GF-D8 (cell line): ENCODE measurements at regions not wholly inside any gene's neighbourhood (a gene's known extent, or its start where the extent isn't known, plus 50 kb on each side); places are given as distances from the start of the nearest gene placed in this dataset.
"Not testable (repeated sequence)": the region's sequence is repeated elsewhere in the genome, so short reads cannot be mapped to it uniquely, and the experiment has no call there.

Experiments
- DNase-seq: peaks from one replicate; lab custom pipeline; 2025; lab: John Stamatoyannopoulos, UW

DNA sequence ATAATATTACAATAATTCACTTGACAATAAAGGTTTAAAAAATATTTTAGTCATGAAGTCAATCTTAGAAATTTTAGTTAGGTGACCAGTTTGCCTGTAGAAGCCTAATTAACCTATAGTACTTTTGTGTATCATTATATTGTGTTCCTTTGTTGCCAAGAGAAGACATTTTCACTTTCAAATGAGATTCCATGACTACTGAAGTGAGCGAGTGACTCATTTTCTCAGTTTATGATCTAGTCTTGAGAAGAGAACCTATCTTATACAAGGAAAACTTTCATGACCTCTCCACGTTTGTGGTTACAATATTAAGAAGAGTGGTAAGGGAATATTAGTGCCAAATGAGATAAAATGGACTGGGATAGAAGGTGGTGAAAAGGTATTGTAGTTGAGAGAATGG lies 423.9 kb upstream of the CHORDC1 start:
- DNase-seq, result no peak

DNA sequence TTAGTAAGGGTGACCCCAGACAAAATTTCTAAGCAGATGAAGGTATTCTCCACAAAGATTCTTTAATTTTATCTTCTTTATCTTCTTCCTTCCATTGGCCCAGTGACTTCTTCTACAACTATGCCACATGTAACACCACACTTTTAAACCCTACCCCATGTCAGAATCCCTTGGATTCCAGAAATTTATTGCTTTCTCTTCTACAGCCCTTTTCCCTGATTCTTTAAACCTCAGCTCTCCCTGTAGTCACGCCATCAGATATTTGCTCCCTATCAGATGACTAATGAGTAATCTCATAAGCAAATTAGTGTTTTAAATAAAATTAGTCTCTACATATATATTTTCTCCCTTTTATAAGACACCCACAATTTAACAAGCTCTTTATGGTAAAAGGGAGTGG lies 423.4 kb upstream of the CHORDC1 start:
- DNase-seq, result no peak

- no peak for DNase-seq
Observed at GRCh38 chr11:90639461-90639993, 416.7 kb upstream of the CHORDC1 start.

GRCh38 chr11:90635886-90636285 lies 413.0 kb upstream of the CHORDC1 start:
- no peak for DNase-seq

GRCh38 chr11:90635151-90635550 lies 412.3 kb upstream of the CHORDC1 start:
- no peak for DNase-seq

- no peak for DNase-seq
Observed at GRCh38 chr11:90630176-90630575, 407.3 kb upstream of the CHORDC1 start.

DNA sequence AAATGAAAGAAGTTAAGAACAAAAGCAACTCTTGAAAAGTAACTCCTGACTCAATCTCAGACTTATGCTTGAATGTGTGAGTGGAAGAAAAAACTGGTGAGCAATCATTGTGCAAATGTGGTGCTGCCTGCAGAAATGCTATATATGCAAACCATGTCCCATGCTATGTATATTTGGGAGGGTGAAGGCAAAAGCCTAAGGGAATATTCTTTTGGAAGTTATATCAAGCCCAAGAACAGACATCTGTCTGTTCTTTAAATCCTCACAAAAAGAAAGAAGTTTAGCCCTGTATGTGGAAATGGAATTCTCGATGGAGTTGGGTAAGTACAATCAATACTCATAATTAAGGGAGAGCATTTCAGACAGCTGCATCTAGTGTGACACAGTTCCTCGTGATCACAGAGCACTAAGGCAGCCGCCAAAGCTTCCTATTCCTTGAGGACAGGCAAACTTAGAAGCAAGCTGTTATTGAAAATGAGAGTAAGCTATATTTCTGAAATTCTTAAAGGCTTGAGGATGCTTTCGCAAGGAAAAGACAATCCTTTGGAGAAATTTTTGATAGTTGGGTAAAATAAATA lies 406.5 kb upstream of the CHORDC1 start:
- DNase-seq, result no peak

DNA sequence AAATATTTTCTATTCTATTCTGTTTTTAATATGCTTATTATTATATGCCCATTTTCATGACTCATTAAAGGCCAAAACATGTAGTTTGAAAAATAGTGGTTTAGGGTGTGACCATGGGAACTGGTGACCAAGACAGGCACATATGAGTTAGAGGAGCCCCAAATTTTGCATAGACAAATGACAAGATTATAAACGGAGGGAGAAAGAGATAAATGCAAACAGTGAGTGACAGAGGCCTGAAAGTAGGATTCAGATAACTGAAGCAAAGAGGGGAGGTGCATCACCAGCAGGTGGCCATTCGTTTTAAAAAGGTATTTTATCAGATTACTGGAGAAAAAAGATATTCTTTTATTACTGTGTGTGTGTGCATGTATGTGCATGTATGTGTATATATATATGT lies 391.5 kb upstream of the CHORDC1 start:
- no peak for DNase-seq

GRCh38 chr11:90613037-90613436 lies 390.2 kb upstream of the CHORDC1 start:
- not testable (repeated sequence) for DNase-seq

GRCh38 chr11:90606721-90607120 lies 383.9 kb upstream of the CHORDC1 start:
- DNase-seq, result no peak

- no peak for DNase-seq
Observed at GRCh38 chr11:90601261-90601660, 378.4 kb upstream of the CHORDC1 start.

DNA sequence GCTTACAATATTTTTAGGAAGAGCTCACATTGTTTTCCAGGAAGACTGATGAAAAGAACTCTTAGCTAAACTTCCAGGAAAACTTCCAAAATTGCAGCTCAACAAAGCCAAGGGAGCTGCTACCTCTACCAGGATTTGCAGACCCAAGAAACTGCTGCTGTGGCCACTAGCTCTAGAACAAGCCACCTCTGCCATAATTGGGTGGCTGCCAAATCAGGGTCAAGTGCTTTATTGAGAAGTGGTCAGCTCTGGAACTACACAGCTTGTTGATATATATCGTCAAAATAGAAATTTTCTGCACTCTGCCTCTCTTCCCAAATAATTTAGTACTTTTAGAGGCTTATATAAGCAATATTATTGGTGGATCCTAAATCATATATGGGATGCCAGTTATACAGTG lies 371.8 kb upstream of the CHORDC1 start:
- DNase-seq, result no peak

DNA sequence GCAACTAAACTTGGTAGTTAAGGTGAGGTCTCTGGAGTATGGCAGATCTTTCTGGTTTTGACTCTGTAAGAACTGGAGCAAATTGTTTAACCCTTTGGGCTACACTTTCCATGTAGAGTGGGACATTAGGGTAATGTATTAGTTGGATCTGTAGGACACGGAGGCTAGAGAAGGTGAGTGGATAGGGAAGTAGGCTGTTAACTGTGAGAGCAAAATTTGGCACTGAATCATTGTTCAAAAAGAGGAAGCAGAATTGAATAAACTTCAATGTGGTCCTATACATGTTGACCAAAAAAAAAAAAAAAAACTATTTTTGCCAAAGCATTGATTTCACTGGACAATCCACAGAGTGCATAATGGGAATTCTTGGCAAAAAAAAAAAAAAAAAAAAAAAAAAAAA lies 370.2 kb upstream of the CHORDC1 start:
- peak; percentile 5 for DNase-seq

DNA sequence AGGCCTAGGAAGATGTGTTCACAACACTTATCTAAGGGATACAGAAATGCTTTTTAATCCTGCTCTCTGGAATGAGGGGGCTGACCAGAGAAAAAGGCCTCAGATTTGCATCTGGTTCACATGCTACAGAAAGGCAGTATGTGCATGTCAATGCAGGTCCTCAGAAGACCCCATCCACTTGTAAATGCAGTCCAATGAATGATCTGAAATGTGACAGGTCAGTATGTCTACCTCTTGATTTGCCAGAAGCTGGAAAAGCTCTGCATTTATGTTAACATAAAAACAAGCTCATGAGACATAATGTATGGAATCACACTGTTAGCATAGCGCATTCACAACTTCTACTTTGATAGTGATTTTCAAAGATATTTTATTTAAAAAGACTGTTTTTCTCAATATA lies 367.4 kb upstream of the CHORDC1 start:
- DNase-seq, result no peak

DNA sequence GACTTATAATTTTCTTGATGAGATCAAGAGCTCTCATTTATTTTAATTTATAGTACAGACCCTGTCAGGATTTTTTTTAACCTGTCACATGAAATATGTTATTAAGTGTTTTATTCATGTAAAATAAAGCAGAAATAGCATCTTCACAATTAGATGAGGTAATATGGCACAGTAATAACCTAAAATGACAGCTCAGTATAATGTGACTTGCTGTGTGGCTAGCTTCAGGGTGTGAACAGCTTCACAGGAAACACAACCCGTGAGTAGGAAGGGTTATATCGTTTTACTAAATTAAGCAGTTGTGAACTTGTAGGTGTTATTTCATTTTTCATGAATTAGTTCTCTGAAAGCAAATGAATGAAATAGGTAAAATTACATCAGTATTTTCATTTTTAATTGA lies 366.9 kb upstream of the CHORDC1 start:
- DNase-seq, result no peak

- DNase-seq, result no peak
Observed at GRCh38 chr11:90587896-90588295, 365.0 kb upstream of the CHORDC1 start.

- DNase-seq, result no peak
Observed at GRCh38 chr11:90585491-90585890, 362.6 kb upstream of the CHORDC1 start.

GRCh38 chr11:90582999-90583398 lies 360.1 kb upstream of the CHORDC1 start:
- not testable (repeated sequence) for DNase-seq

DNA sequence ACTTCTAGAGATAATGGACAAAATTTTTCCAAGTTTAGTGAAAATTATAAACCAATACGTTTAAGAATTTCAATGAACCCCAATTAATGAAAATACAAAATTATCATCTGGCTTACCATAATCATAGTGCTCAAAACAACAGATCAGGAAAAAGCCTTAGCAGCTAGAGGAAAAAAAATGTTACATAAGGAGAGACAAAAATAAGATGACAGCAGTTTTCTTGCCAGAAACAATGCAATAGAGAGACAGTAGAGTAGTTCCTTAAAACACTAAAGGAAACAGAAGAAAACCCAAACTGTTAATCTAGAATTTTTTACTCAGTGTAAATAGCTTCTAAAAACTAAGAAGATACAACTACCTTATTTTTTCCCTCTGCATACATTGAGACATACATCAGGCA lies 341.7 kb upstream of the CHORDC1 start:
- DNase-seq, result no peak

DNA sequence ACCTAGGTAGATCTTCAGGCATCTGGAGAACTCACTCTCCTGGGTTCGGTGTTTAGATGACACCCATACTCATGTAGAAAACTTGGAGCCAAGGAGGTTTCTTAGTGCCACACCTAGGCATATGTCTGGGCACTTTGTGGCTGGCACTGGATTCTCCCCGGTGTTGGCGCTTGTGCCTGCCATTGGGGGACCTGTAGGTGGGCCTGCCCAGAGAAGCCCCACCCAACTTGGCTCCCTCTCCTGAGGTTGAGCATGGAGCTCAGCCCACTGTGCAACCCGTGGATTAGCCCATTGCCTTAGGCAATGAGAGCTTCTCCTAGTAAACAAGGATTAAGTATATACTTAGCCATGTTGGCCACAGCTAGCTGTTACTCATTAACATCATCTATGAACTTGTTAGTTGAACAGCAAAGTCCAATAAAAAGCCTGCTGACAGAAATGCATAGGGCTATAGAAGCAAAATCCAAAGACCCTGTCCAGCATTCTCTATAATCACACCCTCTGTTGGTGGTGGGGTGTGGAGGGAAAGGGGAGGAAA lies 335.5 kb upstream of the CHORDC1 start:
- DNase-seq, result no peak

- DNase-seq, result no peak
Observed at GRCh38 chr11:90556606-90557005, 333.8 kb upstream of the CHORDC1 start.

GRCh38 chr11:90556026-90556425 lies 333.2 kb upstream of the CHORDC1 start:
- DNase-seq, result no peak

DNA sequence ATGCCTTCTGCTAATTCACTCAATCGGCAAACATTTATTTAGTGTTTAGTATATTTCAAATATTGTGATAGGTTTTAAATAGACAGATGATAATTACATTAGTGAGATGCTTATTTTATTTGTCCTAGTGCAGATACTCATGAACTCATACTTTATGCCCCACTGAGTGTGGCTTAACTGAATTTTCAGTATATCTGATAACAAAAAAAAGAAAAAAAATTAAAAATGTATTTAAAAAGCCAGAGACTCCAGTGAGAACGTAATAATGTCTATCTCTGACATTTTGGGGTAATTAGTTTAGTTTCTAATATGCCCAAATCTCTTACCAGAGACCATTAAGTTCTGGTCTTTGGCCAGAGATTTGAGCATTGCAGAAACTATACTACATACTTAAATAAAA lies 332.6 kb upstream of the CHORDC1 start:
- DNase-seq, result no peak

DNA sequence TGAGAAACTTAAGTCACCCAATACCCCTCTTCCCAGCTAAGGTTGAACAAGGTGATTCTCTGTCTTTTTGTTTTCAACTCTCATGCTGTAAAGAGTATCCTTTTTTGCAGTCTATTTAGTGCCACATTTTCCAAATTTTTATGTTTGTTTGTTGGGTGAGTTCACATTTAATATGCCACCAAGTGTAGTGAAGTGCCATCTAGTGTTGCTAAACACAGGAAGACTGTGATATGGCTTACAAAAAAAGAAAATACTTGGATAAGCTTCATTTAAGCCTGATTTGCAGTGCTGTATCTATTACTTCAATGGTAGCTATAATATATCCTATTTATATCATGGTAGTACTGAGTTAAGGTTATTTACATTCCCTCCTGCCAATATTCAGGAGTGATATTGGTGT lies 319.2 kb upstream of the CHORDC1 start:
- no peak for DNase-seq
